ENCODE measurements at regions not wholly inside any gene's neighbourhood (a gene's known extent, or its start where the extent isn't known, plus 50 kb on each side); places are given as distances from the start of the nearest gene placed in this dataset.
"Not testable (repeated sequence)": the region's sequence is repeated elsewhere in the genome, so short reads cannot be mapped to it uniquely, and the experiment has no call there.

DNA sequence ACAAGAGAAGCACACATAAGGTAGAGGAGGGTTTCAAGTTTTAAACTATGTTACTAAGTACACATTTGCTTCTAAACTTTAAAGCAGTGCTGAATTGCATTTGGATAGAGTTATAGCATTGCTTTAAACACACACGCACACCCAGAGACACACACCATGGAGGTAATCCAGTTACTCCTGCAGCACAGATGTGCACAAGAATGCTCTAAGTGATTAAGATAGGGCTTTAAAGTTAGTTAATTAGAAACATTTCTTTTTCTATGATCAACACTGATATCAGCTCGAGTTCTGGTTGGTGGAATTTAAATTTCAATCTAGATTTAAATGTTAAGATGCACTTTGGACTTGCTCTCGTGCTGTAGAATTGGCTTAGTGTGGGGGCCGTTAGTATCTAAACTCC, 492.3 kb downstream of the ZEB2 start:
- no peak for TF ChIP-seq ZNF274 (IDR thresholded peaks at IDR 0.05; ENCODE audit: low read depth, low read length)
- no peak overlapping the region for H3K4me3 ChIP-seq (ENCODE audit: low read length)

DNA sequence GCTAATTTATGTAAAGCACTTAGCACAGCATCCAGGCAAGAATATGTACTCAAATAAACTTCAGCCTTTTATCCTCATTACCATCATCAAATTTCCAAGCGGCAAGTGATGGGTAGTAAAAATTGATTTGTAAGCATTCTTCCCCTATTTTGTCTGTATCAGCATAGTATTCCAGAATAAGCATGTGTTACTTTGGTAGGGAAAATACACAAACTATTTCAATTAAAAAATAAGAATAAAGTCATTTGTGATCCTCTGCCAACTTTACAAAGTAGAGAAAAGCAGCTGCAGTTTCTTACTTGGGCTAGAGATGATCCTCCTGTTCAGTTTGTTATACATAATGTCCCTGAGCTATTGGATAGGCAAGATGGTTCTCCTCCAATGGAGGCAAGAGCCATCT, 493.2 kb downstream of the ZEB2 start:
- no peak overlapping the region for H3K4me3 ChIP-seq (ENCODE audit: low read length)
- TF ChIP-seq ZNF274 (IDR thresholded peaks at IDR 0.05; ENCODE audit: low read depth, low read length) = no peak

DNA sequence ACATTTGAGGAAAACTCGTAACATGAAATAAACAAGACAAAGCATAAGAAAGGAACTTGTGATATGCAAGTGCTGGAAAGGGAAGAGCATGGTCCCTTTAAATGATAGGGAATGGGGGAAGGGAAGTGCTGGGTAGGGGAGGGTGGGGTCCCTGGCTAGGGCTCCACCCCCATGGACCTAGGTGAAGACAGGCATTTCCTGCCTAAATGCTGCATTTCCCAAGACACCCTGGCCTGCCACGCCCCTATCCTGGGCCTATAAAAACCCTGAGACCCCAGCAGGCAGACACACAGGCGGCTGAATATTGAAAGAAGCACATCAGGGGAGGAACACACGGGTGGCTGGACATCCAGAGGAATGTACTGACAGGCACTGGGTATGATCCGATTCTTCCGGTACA, 499.9 kb downstream of the ZEB2 start:
- no peak for TF ChIP-seq ZNF274 (IDR thresholded peaks at IDR 0.05; ENCODE audit: low read depth, low read length)
- no peak overlapping the region for H3K4me3 ChIP-seq (ENCODE audit: low read length)

DNA sequence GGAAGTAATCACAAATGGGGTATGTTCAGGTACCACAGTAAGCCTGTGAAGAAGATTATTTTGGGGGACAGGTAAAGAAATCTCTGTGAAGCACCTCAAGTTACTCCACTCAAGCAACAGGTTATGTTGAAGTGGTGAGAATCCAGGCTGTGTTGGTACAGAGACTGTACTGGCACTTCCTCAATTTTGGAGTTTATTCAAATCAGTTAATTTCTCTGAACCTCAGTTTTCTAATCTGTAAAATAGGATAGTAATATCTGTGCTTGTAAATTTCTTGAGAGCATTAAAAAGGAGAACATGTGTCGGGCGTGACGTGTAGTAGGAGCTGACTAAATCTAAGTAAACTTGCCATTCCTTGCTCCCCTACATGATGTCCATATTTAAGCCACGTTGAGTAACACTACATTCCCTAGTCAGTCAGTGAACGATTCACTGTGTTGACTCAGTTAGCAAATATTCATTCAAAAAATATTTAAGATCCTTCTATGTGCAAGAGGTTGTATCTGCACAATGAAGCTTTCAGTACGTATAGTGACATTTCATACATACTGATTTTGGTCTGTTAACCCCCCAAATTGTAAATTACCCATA, 504.2 kb downstream of the ZEB2 start:
- H3K4me3 ChIP-seq (ENCODE audit: low read length) = no peak overlapping the region
- no peak for TF ChIP-seq ZNF274 (IDR thresholded peaks at IDR 0.05; ENCODE audit: low read depth, low read length)

DNA sequence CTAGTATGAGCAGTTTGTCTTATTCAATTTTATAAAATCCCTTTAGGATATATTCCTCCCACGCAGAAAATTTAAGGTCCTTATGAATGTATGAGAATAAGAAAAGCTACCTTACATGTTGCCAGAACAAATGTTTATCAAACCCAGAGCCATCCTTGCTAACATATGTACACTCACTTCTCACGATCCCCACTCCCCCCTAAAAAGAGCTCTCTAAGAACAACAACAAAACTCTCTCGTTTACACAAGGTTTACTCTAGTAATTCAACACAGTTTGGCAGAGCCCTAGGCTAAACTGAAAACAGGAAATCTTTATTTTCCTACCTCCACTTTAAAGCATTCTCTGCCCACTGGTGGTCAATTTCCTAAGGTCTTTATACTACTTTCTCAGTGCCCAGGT, 504.9 kb downstream of the ZEB2 start:
- H3K4me3 ChIP-seq (ENCODE audit: low read length) = no peak overlapping the region
- no peak for TF ChIP-seq ZNF274 (IDR thresholded peaks at IDR 0.05; ENCODE audit: low read depth, low read length)

DNA sequence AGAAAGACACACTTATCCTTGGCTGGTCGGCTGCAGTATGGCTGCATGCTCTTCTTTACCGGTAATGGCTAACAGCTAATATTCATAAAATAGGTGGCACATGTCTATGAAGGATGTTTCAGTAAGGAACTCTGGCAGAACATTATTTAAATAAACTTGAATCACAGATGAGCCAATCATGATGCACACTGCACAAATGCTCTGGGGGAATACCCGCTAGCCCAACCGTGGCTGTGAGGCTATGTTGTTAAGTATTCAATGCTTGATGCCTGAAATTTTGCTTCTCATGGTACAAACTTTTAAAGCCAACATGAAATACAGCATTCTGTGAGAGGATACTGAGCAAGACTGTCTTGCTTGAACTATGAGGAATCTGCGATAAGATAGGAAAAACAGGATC, 505.8 kb downstream of the ZEB2 start:
- no peak for TF ChIP-seq ZNF274 (IDR thresholded peaks at IDR 0.05; ENCODE audit: low read depth, low read length)
- H3K4me3 ChIP-seq (ENCODE audit: low read length) = no peak overlapping the region

DNA sequence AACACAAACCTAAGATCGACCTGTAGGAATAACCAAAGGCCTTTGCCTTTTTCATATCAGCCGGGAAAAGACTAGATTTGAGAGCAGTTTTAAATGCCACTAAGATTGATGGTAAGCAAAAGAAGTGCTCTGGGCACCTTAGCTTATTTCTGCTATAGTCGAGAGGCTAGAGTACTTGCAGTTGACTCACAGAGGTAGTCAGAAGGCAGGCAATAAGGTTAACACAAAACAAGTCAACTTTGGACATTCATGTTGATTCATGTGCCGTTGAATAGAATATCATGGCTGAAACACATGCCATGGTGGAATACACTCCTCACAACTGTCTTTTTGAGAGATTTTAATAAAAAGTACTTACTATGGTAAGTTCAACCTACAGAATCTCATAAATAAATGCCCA, 507.6 kb downstream of the ZEB2 start:
- no peak overlapping the region for H3K4me3 ChIP-seq (ENCODE audit: low read length)
- TF ChIP-seq ZNF274 (IDR thresholded peaks at IDR 0.05; ENCODE audit: low read depth, low read length) = no peak

DNA sequence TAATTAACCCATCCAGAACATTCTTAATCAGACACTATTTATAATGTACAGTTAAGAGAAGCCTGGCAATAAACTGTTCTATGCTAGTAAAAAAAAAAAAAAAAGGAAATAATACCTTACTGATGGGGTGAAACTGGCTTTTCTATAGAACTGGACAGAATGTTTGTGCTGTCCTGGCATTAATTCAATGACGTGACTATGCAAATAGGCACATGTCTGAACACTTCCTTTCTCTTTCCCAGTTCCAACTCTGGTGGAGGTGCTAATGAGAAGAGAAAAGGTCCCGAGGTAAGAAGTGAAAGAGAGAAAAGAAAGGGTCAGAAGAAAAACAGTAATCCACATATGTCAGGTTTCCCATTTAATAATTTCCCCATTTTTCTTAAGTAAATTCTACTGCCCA, 508.4 kb downstream of the ZEB2 start:
- no peak for TF ChIP-seq ZNF274 (IDR thresholded peaks at IDR 0.05; ENCODE audit: low read depth, low read length)
- H3K4me3 ChIP-seq (ENCODE audit: low read length) = no peak overlapping the region

DNA sequence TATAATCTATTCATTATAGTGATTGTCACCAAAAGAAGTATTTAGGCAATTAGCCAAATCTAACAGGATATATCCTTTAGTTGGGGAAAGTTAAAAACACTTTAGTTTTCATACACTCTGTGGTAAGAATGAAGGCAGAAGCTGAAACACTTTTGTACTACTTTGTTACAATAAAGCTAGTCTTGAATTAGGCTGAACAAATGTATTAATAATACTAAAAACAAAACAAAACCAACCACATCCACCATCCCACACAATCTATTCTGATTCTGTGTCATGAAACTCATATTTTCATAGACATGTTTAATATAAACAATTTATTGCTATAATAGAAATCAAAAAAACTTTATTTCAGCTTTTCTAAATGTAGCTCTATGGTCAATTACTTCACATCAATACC, 508.8 kb downstream of the ZEB2 start:
- no peak for TF ChIP-seq ZNF274 (IDR thresholded peaks at IDR 0.05; ENCODE audit: low read depth, low read length)
- H3K4me3 ChIP-seq (ENCODE audit: low read length) = no peak overlapping the region

DNA sequence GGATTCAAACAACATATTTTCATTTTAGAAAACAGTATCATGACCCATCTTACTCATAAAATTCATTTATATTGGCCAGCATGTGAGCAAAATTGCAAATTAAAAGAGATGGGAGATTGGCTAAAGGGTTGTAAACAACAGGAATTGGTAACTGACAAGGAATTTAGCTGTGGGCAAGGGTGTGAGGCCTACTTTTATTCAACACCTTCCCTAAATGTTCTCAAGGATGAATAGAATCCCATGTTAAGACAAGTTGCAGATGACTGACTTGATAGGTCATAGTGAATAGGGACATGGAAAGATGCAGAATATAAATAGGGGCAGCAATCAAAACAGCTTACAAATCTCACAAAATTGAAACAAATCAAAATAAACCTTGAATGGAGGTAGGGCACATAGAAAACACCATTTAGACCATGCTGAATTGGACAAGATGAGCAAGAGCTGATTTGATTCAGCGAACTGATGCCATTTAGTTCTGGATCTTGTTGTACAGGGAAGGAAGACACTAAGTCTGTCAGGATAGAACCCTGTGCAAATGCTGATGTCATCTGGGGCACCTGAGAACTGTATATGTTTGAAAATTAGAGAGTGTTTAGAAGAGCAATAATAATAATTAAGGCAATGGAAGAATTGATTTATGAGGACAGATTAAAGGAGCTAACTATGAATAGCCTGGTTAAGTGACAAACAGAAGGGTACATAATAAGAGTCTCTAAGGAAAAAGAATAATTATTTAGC, 509.7 kb downstream of the ZEB2 start:
- TF ChIP-seq ZNF274 (IDR thresholded peaks at IDR 0.05; ENCODE audit: low read depth, low read length) = no peak
- no peak overlapping the region for H3K4me3 ChIP-seq (ENCODE audit: low read length)

DNA sequence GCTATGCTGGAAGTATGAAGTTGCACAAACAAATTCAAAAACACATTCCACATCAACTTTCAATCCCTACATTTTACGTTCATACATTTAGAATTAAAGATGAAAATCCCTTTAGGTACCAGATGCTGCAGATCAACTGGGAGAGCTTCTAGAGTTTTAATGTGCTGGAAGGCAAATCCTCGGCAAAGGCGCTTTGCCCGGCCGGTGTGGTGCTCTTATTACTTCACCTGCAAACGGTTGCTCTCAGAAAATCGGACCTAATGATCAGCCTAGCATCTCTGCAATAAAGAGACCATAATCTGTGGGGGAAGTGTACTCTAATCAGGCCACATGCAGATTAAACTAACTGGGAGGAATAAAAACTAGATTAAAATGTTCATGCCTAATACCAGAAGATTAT, 513.8 kb downstream of the ZEB2 start:
- H3K4me3 ChIP-seq (ENCODE audit: low read length) = no peak overlapping the region
- TF ChIP-seq ZNF274 (IDR thresholded peaks at IDR 0.05; ENCODE audit: low read depth, low read length) = no peak

DNA sequence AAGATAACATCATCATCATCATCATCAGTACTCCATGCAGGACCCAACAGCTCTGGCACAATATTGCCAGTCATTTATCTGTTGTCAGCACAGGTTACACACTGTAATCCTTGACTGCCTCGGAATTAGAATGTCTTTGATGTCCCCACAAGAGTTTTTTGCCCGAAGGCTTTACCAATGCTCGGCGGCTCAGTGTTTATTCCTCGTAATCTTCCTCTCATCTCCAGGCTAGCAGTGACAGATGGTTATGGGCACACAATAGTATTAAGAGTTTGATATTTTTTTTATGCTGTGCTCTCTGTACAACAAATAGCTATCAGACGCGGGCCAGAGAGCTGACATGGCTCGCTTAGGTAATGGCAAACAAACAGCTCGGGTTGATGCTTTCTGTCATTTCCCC, 515.2 kb downstream of the ZEB2 start:
- TF ChIP-seq ZNF274 (IDR thresholded peaks at IDR 0.05; ENCODE audit: low read depth, low read length) = no peak
- no peak overlapping the region for H3K4me3 ChIP-seq (ENCODE audit: low read length)

DNA sequence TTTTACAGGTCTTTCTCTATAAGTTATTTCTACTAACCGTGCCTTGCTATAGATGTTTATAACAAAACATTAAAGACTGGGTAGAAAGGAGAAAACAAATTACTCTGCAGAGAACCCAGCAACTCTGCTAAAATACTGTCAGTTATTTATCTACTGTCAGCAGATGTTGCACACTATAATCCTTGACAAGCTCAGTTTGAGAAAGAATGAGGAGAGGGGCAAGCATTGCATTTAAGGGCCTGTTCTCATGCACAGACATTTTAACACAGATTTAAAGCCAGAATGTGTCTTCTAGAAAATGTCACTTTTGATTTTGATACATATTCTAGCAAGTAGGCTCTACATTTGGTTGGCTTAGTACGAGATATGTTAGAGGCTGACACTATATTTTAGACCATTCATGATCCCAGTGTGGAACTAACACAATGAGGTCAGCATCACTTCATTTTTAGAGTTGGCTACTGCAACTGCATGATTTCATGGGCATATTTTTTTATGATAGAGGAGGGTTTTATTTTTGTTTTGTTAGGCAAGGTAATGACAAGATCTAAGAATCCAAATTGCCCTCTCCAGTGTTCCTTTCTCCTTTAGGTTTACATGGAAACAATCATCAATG, 516.4 kb downstream of the ZEB2 start:
- no peak overlapping the region for H3K4me3 ChIP-seq (ENCODE audit: low read length)
- no peak for TF ChIP-seq ZNF274 (IDR thresholded peaks at IDR 0.05; ENCODE audit: low read depth, low read length)

DNA sequence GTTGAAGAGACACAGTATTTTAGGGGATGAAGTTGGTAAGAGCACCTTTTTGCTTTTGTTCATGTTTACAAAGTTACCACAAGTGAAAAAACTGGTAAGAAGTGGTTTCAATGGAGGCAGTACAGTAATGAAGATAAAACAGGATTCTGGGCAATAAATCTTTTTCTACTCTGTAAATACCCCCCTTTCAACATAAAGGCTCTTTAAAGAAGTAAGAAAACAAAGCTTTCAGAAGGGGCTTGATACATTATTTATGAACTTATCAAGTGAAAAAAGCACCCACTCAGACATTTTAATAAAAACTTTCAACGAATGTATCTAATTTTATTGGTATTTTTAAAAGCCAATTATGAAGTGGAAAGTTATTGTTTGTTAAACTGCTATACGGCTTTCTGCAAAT, 522.9 kb downstream of the ZEB2 start:
- no peak for TF ChIP-seq ZNF274 (IDR thresholded peaks at IDR 0.05; ENCODE audit: low read depth, low read length)
- H3K4me3 ChIP-seq (ENCODE audit: low read length) = no peak overlapping the region

DNA sequence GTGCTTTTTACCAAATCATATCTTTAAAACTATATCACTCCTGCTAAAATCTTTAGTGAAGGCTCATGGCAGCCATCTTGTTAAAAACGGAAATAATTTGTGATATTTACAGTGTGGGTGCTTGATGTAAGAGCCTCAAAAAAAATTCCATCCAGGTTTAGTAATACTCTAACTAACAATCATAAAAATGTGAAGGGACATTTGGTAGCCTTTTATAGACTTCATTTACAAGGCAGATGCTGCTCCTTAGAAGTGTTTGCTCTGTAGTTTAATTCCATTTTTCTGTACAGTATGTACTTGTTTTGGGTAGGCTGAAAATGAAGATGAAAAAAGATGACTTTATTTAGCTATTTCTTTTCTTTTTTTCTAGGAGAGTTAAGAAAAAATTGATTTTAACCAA, 525.0 kb downstream of the ZEB2 start:
- H3K4me3 ChIP-seq (ENCODE audit: low read length) = no peak overlapping the region
- no peak for TF ChIP-seq ZNF274 (IDR thresholded peaks at IDR 0.05; ENCODE audit: low read depth, low read length)

DNA sequence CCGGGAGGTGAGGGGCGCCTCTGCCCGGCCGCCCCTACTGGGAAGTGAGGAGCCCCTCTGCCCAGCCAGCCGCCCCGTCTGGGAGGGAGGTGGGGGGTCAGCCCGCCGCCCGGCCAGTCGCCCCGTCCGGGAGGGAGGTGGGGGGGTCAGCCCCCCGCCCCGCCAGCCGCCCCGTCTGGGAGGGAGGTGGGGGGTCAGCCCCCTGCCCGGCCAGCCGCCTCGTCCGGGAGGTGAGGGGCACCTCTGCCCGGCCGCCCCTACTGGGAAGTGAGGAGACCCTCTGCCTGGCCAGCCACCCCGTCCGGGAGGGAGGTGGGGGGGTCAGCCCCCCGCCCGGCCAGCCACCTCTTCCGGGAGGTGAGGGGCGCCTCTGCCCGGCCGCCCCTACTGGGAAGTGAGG, 528.3 kb downstream of the ZEB2 start:
- not testable (repeated sequence) for H3K4me3 ChIP-seq (ENCODE audit: low read length)

Measured in GM08714 (cell line).